22Rv1 (cell line): ENCODE measurements at regions not wholly inside any gene's neighbourhood (a gene's known extent, or its start where the extent isn't known, plus 50 kb on each side); places are given as distances from the start of the nearest gene placed in this dataset.

Source experiments
- ZFX ChIP-seq: fragments of 450-650 bp; IDR thresholded peaks from 2 replicates; pipeline ENCODE4 v1.6.1; 2017; ENCODE audit warnings: antibody characterized with exemption, borderline replicate concordance
- TF ChIP-seq, protein P1 (sequence below): fragments of 450-650 bp; IDR thresholded peaks from 2 replicates; pipeline ENCODE4 v1.5.1; 2017; ENCODE audit warnings: mild to moderate bottlenecking

- TF ChIP-seq, protein P1, sequence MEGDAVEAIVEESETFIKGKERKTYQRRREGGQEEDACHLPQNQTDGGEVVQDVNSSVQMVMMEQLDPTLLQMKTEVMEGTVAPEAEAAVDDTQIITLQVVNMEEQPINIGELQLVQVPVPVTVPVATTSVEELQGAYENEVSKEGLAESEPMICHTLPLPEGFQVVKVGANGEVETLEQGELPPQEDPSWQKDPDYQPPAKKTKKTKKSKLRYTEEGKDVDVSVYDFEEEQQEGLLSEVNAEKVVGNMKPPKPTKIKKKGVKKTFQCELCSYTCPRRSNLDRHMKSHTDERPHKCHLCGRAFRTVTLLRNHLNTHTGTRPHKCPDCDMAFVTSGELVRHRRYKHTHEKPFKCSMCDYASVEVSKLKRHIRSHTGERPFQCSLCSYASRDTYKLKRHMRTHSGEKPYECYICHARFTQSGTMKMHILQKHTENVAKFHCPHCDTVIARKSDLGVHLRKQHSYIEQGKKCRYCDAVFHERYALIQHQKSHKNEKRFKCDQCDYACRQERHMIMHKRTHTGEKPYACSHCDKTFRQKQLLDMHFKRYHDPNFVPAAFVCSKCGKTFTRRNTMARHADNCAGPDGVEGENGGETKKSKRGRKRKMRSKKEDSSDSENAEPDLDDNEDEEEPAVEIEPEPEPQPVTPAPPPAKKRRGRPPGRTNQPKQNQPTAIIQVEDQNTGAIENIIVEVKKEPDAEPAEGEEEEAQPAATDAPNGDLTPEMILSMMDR: no peak
- TF ChIP-seq ZFX: no peak
These were observed 121.4 kb upstream of the PHYHIPL start for GRCh38 chr10:59055045-59055444.
